ENCODE measurements at regions not wholly inside any gene's neighbourhood (a gene's known extent, or its start where the extent isn't known, plus 50 kb on each side); places are given as distances from the start of the nearest gene placed in this dataset.
A peak's percentile ranks its signal among the peaks of the same experiment; 100 is the strongest.

DNA sequence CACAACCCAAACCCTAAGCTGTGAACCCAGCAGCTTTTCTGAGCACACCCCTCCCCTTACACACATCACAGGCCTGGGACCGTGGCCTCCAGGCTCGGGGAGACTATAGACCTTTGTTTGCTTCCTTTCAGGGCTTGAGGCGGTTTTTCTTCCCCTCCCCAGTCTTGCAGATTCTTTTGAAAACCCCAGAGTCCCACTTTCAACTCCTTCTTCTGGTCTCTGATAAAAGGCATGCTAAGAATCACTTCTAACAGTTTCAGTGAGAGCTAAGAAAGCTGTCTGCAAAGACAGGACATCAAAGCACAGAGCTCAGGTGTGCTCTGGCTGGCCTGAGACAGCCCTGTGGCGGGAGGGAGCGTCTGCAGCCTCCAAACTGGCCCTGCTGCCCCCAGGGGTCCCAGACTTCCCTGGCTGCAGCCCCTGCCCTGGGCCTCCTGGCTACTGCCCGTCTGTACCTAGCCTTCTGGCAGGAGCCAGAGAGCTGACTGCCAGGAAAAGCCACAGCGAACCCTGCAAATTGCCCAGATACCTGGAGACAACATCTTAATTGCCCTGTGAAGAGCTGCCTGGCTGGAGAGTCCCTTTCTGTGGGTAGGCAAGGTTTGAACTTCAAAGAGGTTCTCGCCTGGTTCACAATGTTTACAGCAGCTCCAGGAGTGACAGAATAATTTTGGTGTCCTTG, 138.9 kb downstream of the GADD45G start (continued):
- TF ChIP-seq TBL1XR1 (IDR thresholded peaks at IDR 0.05; ENCODE audit: low read depth, low read length), result no peak
- TF ChIP-seq ZNF217 (IDR thresholded peaks at IDR 0.05), result no peak
- TF ChIP-seq EZH2 (IDR thresholded peaks at IDR 0.05; ENCODE audit: borderline replicate concordance, control insufficient read depth, low read depth, low read length), result no peak
- no peak for TF ChIP-seq NFYB (IDR thresholded peaks at IDR 0.05; ENCODE audit: insufficient read depth, low read depth, low read length)
- no peak for TF ChIP-seq ZNF24 (IDR thresholded peaks at IDR 0.05)
- TF ChIP-seq, protein P1, sequence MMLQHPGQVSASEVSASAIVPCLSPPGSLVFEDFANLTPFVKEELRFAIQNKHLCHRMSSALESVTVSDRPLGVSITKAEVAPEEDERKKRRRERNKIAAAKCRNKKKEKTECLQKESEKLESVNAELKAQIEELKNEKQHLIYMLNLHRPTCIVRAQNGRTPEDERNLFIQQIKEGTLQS (IDR thresholded peaks at IDR 0.05; ENCODE audit: borderline replicate concordance, extremely low read depth, low read depth, low read length), result no peak
- no peak for TF ChIP-seq CBFB (IDR thresholded peaks at IDR 0.05; ENCODE audit: low read depth)
- TF ChIP-seq RELA (IDR thresholded peaks at IDR 0.05; ENCODE audit: borderline replicate concordance, partially characterized antibody), result no peak
- TF ChIP-seq TCF3 (IDR thresholded peaks at IDR 0.05; ENCODE audit: borderline replicate concordance, insufficient read depth, low read depth, low read length), result no peak
- TF ChIP-seq LARP7 (IDR thresholded peaks at IDR 0.05), result peak; percentile 40; the same call in 1 of the 2 replicates
- no peak for TF ChIP-seq HSF1 (IDR thresholded peaks at IDR 0.05; ENCODE audit: low read depth, low read length)
- no peak for TF ChIP-seq FOXM1 (IDR thresholded peaks at IDR 0.05; ENCODE audit: low read depth, low read length)
- TF ChIP-seq TCF7 (IDR thresholded peaks at IDR 0.05; ENCODE audit: borderline replicate concordance), result 0 out of 2 replicates have a peak, but pooled peaks have one; percentile 25
- TF ChIP-seq HCFC1 (IDR thresholded peaks at IDR 0.05; ENCODE audit: low read length), result no peak
- no peak for TF ChIP-seq JUNB (IDR thresholded peaks at IDR 0.05)
- TF ChIP-seq BMI1 (IDR thresholded peaks at IDR 0.05; ENCODE audit: borderline replicate concordance), result no peak
- TF ChIP-seq TAF1 (IDR thresholded peaks at IDR 0.05; ENCODE audit: borderline replicate concordance, low read depth, low read length), result no peak
- TF ChIP-seq SMC3 (IDR thresholded peaks at IDR 0.05; ENCODE audit: borderline replicate concordance, low read length), result no peak
- TF ChIP-seq KLF5 (IDR thresholded peaks at IDR 0.05; ENCODE audit: partially characterized antibody), result no peak
- TF ChIP-seq IKZF2 (IDR thresholded peaks at IDR 0.05), result peak in 1 of 2 experiments; percentile 47; a peak in 2 of 4 replicates
- TF ChIP-seq, protein P2, sequence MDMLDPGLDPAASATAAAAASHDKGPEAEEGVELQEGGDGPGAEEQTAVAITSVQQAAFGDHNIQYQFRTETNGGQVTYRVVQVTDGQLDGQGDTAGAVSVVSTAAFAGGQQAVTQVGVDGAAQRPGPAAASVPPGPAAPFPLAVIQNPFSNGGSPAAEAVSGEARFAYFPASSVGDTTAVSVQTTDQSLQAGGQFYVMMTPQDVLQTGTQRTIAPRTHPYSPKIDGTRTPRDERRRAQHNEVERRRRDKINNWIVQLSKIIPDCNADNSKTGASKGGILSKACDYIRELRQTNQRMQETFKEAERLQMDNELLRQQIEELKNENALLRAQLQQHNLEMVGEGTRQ (IDR thresholded peaks at IDR 0.05; ENCODE audit: borderline replicate concordance, low read depth, low read length), result no peak
- no peak for TF ChIP-seq BACH1 (IDR thresholded peaks at IDR 0.05; ENCODE audit: borderline replicate concordance)
- 0 out of 4 replicates have a peak, but pooled peaks of 1 of the 2 experiments have one; percentile 11 for TF ChIP-seq ETV6 (conservative IDR thresholded peaks at IDR 0.05 in 1 of 2, IDR thresholded peaks at IDR 0.05 in 1 of 2; ENCODE audit: borderline replicate concordance in 1 of 2, low read depth in 1 of 2)
- TF ChIP-seq RBBP5 (conservative IDR thresholded peaks at IDR 0.05), result no peak
- no peak for TF ChIP-seq ESRRA (IDR thresholded peaks at IDR 0.05; ENCODE audit: low read length)
- TF ChIP-seq, protein P3, sequence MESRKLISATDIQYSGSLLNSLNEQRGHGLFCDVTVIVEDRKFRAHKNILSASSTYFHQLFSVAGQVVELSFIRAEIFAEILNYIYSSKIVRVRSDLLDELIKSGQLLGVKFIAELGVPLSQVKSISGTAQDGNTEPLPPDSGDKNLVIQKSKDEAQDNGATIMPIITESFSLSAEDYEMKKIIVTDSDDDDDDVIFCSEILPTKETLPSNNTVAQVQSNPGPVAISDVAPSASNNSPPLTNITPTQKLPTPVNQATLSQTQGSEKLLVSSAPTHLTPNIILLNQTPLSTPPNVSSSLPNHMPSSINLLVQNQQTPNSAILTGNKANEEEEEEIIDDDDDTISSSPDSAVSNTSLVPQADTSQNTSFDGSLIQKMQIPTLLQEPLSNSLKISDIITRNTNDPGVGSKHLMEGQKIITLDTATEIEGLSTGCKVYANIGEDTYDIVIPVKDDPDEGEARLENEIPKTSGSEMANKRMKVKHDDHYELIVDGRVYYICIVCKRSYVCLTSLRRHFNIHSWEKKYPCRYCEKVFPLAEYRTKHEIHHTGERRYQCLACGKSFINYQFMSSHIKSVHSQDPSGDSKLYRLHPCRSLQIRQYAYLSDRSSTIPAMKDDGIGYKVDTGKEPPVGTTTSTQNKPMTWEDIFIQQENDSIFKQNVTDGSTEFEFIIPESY (IDR thresholded peaks at IDR 0.05), result no peak
- TF ChIP-seq IKZF1 (conservative IDR thresholded peaks at IDR 0.05), result peak; percentile 46; the same call in 1 of the 2 replicates
- TF ChIP-seq CHD1 (IDR thresholded peaks at IDR 0.05; ENCODE audit: low read depth, low read length), result no peak
- TF ChIP-seq CEBPB (IDR thresholded peaks at IDR 0.05; ENCODE audit: borderline replicate concordance in 1 of 2, low read depth in 2 of 2, low read length in 2 of 2), result no peak
